ENCODE measurements at regions not wholly inside any gene's neighbourhood (a gene's known extent, or its start where the extent isn't known, plus 50 kb on each side); places are given as distances from the start of the nearest gene placed in this dataset.

- no peak for ATAC-seq
- H3K36me3 ChIP-seq = no peaks in the 10 kb centered on the region
- intact Hi-C loops (cut with DNase I) = no loop called here
- no peaks in the 10 kb centered on the region for H3K27me3 ChIP-seq
- TF ChIP-seq CTCF (IDR thresholded peaks at IDR 0.05) = no peak
- TF ChIP-seq POLR2A (IDR thresholded peaks at IDR 0.05) = no peak
- H3K27ac ChIP-seq = no peak overlapping the region
- H3K4me3 ChIP-seq = no peak overlapping the region
- H3K9me3 ChIP-seq = no peaks in the 10 kb centered on the region
- H3K4me1 ChIP-seq = no peaks in the 10 kb centered on the region
- WGBS (ENCODE audit: insufficient coverage, low coverage, low lambda C conversion rate, missing lambda C conversion rate) = 34% methylated on average over 25 of the region's 29 CpGs
- no peak for DNase-seq
These were observed 54.4 kb upstream of the C1orf174 start for GRCh38 chr1:3954170-3955169.

- 60% methylated on average over 14 of the region's 18 CpGs for WGBS (ENCODE audit: insufficient coverage, low coverage, low lambda C conversion rate, missing lambda C conversion rate)
- Histone ChIP-seq H3K4me3 (no peak overlapping the region), H3K36me3 (no peaks in the 10 kb centered on the region), H3K9me3 (no peaks in the 10 kb centered on the region), H3K4me1 (no peaks in the 10 kb centered on the region), H3K27ac (no peak overlapping the region), H3K27me3 (no peaks in the 10 kb centered on the region)
- ATAC-seq (no peak), DNase-seq (no peak)
- TF ChIP-seq CTCF (IDR thresholded peaks at IDR 0.05) = no peak
- TF ChIP-seq POLR2A (IDR thresholded peaks at IDR 0.05) = no peak
- intact Hi-C loops (cut with DNase I) = no loop called here
These were observed 55.2 kb upstream of the C1orf174 start for GRCh38 chr1:3955196-3955772.

GRCh38 chr1:3956527-3957170, 56.6 kb upstream of the C1orf174 start:
- no peak for ATAC-seq
- WGBS (ENCODE audit: insufficient coverage, low coverage, low lambda C conversion rate, missing lambda C conversion rate) = 50% methylated on average over 10 of the region's 14 CpGs
- H3K27me3 ChIP-seq = no peaks in the 10 kb centered on the region
- H3K4me3 ChIP-seq = no peak overlapping the region
- no peak for DNase-seq
- intact Hi-C loops (cut with DNase I) = no loop called here
- no peaks in the 10 kb centered on the region for H3K9me3 ChIP-seq
- no peak overlapping the region for H3K27ac ChIP-seq
- TF ChIP-seq POLR2A (IDR thresholded peaks at IDR 0.05) (no peak), CTCF (IDR thresholded peaks at IDR 0.05) (no peak)
- H3K4me1 ChIP-seq = no peaks in the 10 kb centered on the region
- no peaks in the 10 kb centered on the region for H3K36me3 ChIP-seq

GRCh38 chr1:3959361-3959760, 59.3 kb upstream of the C1orf174 start:
- no peaks in the 10 kb centered on the region for H3K9me3 ChIP-seq
- no peaks in the 10 kb centered on the region for H3K36me3 ChIP-seq
- H3K4me1 ChIP-seq = no peaks in the 10 kb centered on the region
- H3K27ac ChIP-seq = no peak overlapping the region
- H3K27me3 ChIP-seq = no peaks in the 10 kb centered on the region
- DNase-seq = no peak
- TF ChIP-seq CTCF (IDR thresholded peaks at IDR 0.05) (no peak), POLR2A (IDR thresholded peaks at IDR 0.05) (no peak)
- intact Hi-C loops (cut with DNase I) = no loop called here
- 58% methylated on average over 9 of the region's 12 CpGs for WGBS (ENCODE audit: insufficient coverage, low coverage, low lambda C conversion rate, missing lambda C conversion rate)
- H3K4me3 ChIP-seq = no peak overlapping the region
- ATAC-seq = no peak

Data from right lobe of liver (tissue), 6 donors.